NB4 (cell line): ENCODE measurements at regions not wholly inside any gene's neighbourhood (a gene's known extent, or its start where the extent isn't known, plus 50 kb on each side); places are given as distances from the start of the nearest gene placed in this dataset.

Experiments
- CTCF ChIP-seq: IDR thresholded peaks from one replicate; pipeline ENCODE4 v1.5.1; 2012; ENCODE audit warnings: low read depth, low read length
- POLR2A ChIP-seq: IDR thresholded peaks from 2 replicates; pipeline ENCODE4 v1.6.1; 2011; ENCODE audit warnings: mild to moderate bottlenecking; ENCODE audit not compliant: insufficient read length; ENCODE audit errors: extremely low read depth

DNA sequence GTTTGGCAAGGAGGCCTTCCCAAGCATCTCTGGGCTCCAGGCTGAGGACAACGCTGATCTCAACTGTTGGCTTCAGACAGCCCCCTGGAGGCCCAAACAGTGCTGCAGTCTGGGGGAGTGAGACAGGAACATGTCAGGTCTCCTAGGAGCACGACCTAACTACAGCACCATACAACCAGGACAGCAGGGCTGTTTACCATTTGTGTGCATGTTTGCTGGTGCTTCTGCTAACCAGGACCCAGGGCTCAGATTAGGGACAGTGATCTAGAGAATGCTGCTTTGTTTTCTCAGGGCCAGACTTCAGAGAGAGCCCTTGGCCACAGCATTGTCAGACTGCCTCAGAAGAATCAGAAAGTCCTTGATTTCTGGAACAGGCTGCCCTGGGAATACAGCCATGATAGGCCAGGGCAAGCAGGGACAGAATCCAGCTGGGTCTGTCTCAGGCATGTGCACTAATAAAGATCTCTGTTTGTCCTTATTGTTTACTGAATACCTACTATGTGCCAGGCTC lies 126.5 kb downstream of the VPREB1 start:
- TF ChIP-seq CTCF = peak; percentile 15
- no peak for TF ChIP-seq POLR2A
